T-helper 2 cell (primary cell): ENCODE measurements at regions not wholly inside any gene's neighbourhood (a gene's known extent, or its start where the extent isn't known, plus 50 kb on each side); places are given as distances from the start of the nearest gene placed in this dataset.
"Not testable (repeated sequence)": the region's sequence is repeated elsewhere in the genome, so short reads cannot be mapped to it uniquely, and the experiment has no call there.

ENCODE experiments used
- DNase-seq, 5 experiments: peaks; one replicate each; pipeline versions ENCODE4 v3.0.0 to v3.0.0-alpha.2; 2012 to 2022

- peak in 1 of 5 experiments; percentile 22 for DNase-seq
These were observed 92.6 kb upstream of the RNF32 start for GRCh38 chr7:156547884-156548561.

GRCh38 chr7:156545979-156546378, 94.6 kb upstream of the RNF32 start:
- no peak for DNase-seq

GRCh38 chr7:156544919-156545715, 95.5 kb upstream of the RNF32 start:
- peak in 1 of 5 experiments; percentile 13 for DNase-seq

- DNase-seq, result no peak
These were observed 96.6 kb upstream of the RNF32 start for GRCh38 chr7:156543699-156544598.

- DNase-seq, result no peak
These were observed 99.9 kb upstream of the RNF32 start for GRCh38 chr7:156540619-156541165.

- no peak for DNase-seq
These were observed 100.6 kb upstream of the RNF32 start for GRCh38 chr7:156539999-156540398.

GRCh38 chr7:156537006-156537405, 103.6 kb upstream of the RNF32 start:
- no peak for DNase-seq

- no peak for DNase-seq
These were observed 105.6 kb upstream of the RNF32 start for GRCh38 chr7:156534925-156535324.

- DNase-seq, result no peak
These were observed 106.6 kb upstream of the RNF32 start for GRCh38 chr7:156533964-156534363.

GRCh38 chr7:156533420-156533819, 107.2 kb upstream of the RNF32 start:
- DNase-seq, result no peak

- no peak for DNase-seq
These were observed 108.5 kb upstream of the RNF32 start for GRCh38 chr7:156532016-156532602.

GRCh38 chr7:156529956-156530355, 110.6 kb upstream of the RNF32 start:
- no peak for DNase-seq

GRCh38 chr7:156527458-156527890, 113.1 kb upstream of the RNF32 start:
- no peak for DNase-seq

- DNase-seq, result no peak
These were observed 115.6 kb upstream of the RNF32 start for GRCh38 chr7:156524818-156525597.

- no peak for DNase-seq
These were observed 117.0 kb upstream of the RNF32 start for GRCh38 chr7:156523447-156524048.

GRCh38 chr7:156522801-156523200, 117.8 kb upstream of the RNF32 start:
- no peak for DNase-seq

GRCh38 chr7:156519070-156519469, 121.5 kb upstream of the RNF32 start:
- no peak for DNase-seq

GRCh38 chr7:156518466-156518865, 122.1 kb upstream of the RNF32 start:
- no peak for DNase-seq

- not testable (repeated sequence) for DNase-seq
These were observed 122.7 kb upstream of the RNF32 start for GRCh38 chr7:156517858-156518257.

- no peak for DNase-seq
These were observed 123.7 kb upstream of the RNF32 start for GRCh38 chr7:156516791-156517378.
